ENCODE measurements at regions not wholly inside any gene's neighbourhood (a gene's known extent, or its start where the extent isn't known, plus 50 kb on each side); places are given as distances from the start of the nearest gene placed in this dataset.

DNA sequence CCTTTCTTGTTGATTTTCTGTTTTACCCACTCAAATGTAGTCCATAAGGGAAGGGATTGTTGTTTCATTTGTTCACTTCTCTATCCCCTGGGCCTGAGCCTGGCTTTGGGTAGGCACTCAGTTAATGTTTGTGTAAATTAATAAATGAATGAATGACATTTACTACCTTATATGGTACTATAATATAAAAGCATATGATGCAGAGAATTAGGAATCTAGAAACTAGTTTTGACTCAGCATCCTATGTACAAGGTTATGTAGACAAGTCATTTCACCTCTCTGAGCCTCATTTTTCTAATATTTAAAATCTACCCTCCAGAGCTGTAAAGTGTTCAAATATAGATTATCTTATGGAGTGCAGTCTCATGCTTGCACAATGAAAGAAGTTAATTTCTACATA, 68.9 kb upstream of the S1PR1 start:
- Mint-ChIP-seq H3K4me1 (ENCODE audit: low read depth) (no peaks in the 10 kb centered on the region), H3K9me3 (ENCODE audit: low read depth) (no peaks in the 10 kb centered on the region), H3K27ac (ENCODE audit: unreplicated experiment) (no peak overlapping the region), H3K4me3 (ENCODE audit: unreplicated experiment) (no peak overlapping the region), H3K27me3 (ENCODE audit: low read depth) (no peaks in the 10 kb centered on the region), H3K36me3 (ENCODE audit: low read depth) (no peaks in the 10 kb centered on the region)
- TF ChIP-seq, protein P1, sequence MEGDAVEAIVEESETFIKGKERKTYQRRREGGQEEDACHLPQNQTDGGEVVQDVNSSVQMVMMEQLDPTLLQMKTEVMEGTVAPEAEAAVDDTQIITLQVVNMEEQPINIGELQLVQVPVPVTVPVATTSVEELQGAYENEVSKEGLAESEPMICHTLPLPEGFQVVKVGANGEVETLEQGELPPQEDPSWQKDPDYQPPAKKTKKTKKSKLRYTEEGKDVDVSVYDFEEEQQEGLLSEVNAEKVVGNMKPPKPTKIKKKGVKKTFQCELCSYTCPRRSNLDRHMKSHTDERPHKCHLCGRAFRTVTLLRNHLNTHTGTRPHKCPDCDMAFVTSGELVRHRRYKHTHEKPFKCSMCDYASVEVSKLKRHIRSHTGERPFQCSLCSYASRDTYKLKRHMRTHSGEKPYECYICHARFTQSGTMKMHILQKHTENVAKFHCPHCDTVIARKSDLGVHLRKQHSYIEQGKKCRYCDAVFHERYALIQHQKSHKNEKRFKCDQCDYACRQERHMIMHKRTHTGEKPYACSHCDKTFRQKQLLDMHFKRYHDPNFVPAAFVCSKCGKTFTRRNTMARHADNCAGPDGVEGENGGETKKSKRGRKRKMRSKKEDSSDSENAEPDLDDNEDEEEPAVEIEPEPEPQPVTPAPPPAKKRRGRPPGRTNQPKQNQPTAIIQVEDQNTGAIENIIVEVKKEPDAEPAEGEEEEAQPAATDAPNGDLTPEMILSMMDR (IDR thresholded peaks at IDR 0.05), result no peak
- no peak for DNase-seq (ENCODE audit: low spot score)

- no peak for DNase-seq (ENCODE audit: low spot score)
- H3K36me3 Mint-ChIP-seq (ENCODE audit: low read depth), result no peaks in the 10 kb centered on the region
- no peaks in the 10 kb centered on the region for H3K9me3 Mint-ChIP-seq (ENCODE audit: low read depth)
- H3K27me3 Mint-ChIP-seq (ENCODE audit: low read depth), result no peaks in the 10 kb centered on the region
- H3K4me1 Mint-ChIP-seq (ENCODE audit: low read depth), result no peaks in the 10 kb centered on the region
- H3K27ac Mint-ChIP-seq (ENCODE audit: unreplicated experiment), result no peak overlapping the region
- TF ChIP-seq, protein P1 (IDR thresholded peaks at IDR 0.05), result no peak
- H3K4me3 Mint-ChIP-seq (ENCODE audit: unreplicated experiment), result no peak overlapping the region
Observed at GRCh38 chr1:101166583-101167120, 70.2 kb upstream of the S1PR1 start.

- TF ChIP-seq, protein P1 (IDR thresholded peaks at IDR 0.05), result no peak
- no peak for DNase-seq (ENCODE audit: low spot score)
- peaks cover 4% of the 10 kb centered on the region for H3K27me3 Mint-ChIP-seq (ENCODE audit: low read depth)
- H3K9me3 Mint-ChIP-seq (ENCODE audit: low read depth), result peaks cover 4% of the 10 kb centered on the region
- H3K4me1 Mint-ChIP-seq (ENCODE audit: low read depth), result no peaks in the 10 kb centered on the region
- H3K4me3 Mint-ChIP-seq (ENCODE audit: unreplicated experiment), result no peak overlapping the region
- no peaks in the 10 kb centered on the region for H3K36me3 Mint-ChIP-seq (ENCODE audit: low read depth)
- H3K27ac Mint-ChIP-seq (ENCODE audit: unreplicated experiment), result no peak overlapping the region
Observed at GRCh38 chr1:101165954-101166353, 70.9 kb upstream of the S1PR1 start.

DNA sequence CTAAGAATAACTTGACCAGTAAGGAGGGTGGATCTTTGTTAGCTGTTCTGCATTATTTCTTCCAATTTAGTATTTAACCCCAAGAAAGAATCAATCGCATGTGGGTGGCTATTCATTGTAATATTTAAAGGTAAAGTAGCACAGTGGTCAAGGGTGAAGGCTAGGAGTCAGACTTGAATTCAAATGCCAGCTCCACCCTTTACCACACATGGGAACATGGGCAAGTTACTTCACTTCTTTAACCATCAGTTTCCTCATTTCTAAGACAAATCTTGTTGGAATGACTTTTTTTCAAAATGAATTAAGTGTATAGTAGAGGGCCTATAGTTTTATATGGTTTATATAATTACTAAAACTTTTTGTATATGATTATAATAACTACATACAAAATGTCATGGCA, 71.3 kb upstream of the S1PR1 start:
- Mint-ChIP-seq H3K9me3 (ENCODE audit: low read depth) (peaks cover 5% of the 10 kb centered on the region), H3K4me1 (ENCODE audit: low read depth) (no peaks in the 10 kb centered on the region), H3K4me3 (ENCODE audit: unreplicated experiment) (no peak overlapping the region), H3K27me3 (ENCODE audit: low read depth) (peaks cover 8% of the 10 kb centered on the region), H3K27ac (ENCODE audit: unreplicated experiment) (no peak overlapping the region), H3K36me3 (ENCODE audit: low read depth) (no peaks in the 10 kb centered on the region)
- TF ChIP-seq, protein P1 (IDR thresholded peaks at IDR 0.05), result no peak
- DNase-seq (ENCODE audit: low spot score), result no peak

- Mint-ChIP-seq H3K9me3 (ENCODE audit: low read depth) (peaks cover 5% of the 10 kb centered on the region), H3K4me1 (ENCODE audit: low read depth) (no peaks in the 10 kb centered on the region), H3K36me3 (ENCODE audit: low read depth) (no peaks in the 10 kb centered on the region), H3K27me3 (ENCODE audit: low read depth) (peaks cover 9% of the 10 kb centered on the region), H3K4me3 (ENCODE audit: unreplicated experiment) (no peak overlapping the region), H3K27ac (ENCODE audit: unreplicated experiment) (no peak overlapping the region)
- TF ChIP-seq, protein P1 (IDR thresholded peaks at IDR 0.05), result no peak
- DNase-seq (ENCODE audit: low spot score), result no peak
Observed at GRCh38 chr1:101164776-101165175, 72.0 kb upstream of the S1PR1 start.
